WTC11 (cell line): ENCODE measurements at regions not wholly inside any gene's neighbourhood (a gene's known extent, or its start where the extent isn't known, plus 50 kb on each side); places are given as distances from the start of the nearest gene placed in this dataset.
A peak's percentile ranks its signal among the peaks of the same experiment; 100 is the strongest.

ENCODE experiments used
- ATF1 ChIP-seq: sonication (generic); formaldehyde crosslinking; IDR thresholded peaks from 2 replicates; pipeline ENCODE4 v1.8.1; 2023; ENCODE audit warnings: mild to moderate bottlenecking, moderate library complexity, missing genetic modification reagents
- CTCF ChIP-seq: fragments of 200-600 bp; IDR thresholded peaks from 2 replicates; pipeline ENCODE4 v1.8.0; 2022; ENCODE audit warnings: antibody characterized with exemption
- JUN ChIP-seq: sonication (generic); formaldehyde crosslinking; IDR thresholded peaks from 2 replicates; pipeline ENCODE4 v1.8.0; 2023; ENCODE audit warnings: mild to moderate bottlenecking, missing genetic modification reagents
- MAX ChIP-seq: sonication (generic); formaldehyde crosslinking; IDR thresholded peaks from 2 replicates; pipeline ENCODE4 v1.8.0; 2022; ENCODE audit warnings: mild to moderate bottlenecking, missing genetic modification reagents
- STAT6 ChIP-seq: sonication (generic); formaldehyde crosslinking; conservative IDR thresholded peaks from 2 replicates; pipeline ENCODE4 v1.8.1; 2023; ENCODE audit warnings: mild to moderate bottlenecking, low read depth, missing genetic modification reagents, moderate library complexity
- ZNF263 ChIP-seq: sonication (generic); formaldehyde crosslinking; IDR thresholded peaks from 2 replicates; pipeline ENCODE4 v1.8.1; 2022; ENCODE audit warnings: low read depth, mild to moderate bottlenecking, moderate library complexity, missing genetic modification reagents
- ZNF281 ChIP-seq: sonication (generic); formaldehyde crosslinking; IDR thresholded peaks from 2 replicates; pipeline ENCODE4 v1.8.0; 2023; ENCODE audit warnings: mild to moderate bottlenecking, missing genetic modification reagents
- ZNF532 ChIP-seq: fragments of 250-450 bp; sonication (Bioruptor Pico); IDR thresholded peaks from 2 replicates; pipeline ENCODE4 v1.9.0; 2021; ENCODE audit warnings: mild to moderate bottlenecking, borderline replicate concordance

GRCh38 chr4:31370866-31371465 is 650.8 kb downstream of the PCDH7 start:
- TF ChIP-seq ATF1 (CRISPR knock-in tag) = no peak
- no peak for TF ChIP-seq JUN (CRISPR knock-in tag)
- TF ChIP-seq CTCF = peak; percentile 80
- TF ChIP-seq ZNF263 = no peak
- no peak for TF ChIP-seq ZNF532
- no peak for TF ChIP-seq MAX (CRISPR knock-in tag)
- TF ChIP-seq ZNF281 (CRISPR knock-in tag) = no peak
- TF ChIP-seq STAT6 = no peak
